Stimulated activated CD8-positive, alpha-beta memory T cell treated with anti-CD3 and anti-CD28 coated beads, Interleukin-12 subunit alpha, Interleukin-12 subunit beta, amount 100 ng/mL, for 1 hour (primary cell): ENCODE measurements at regions not wholly inside any gene's neighbourhood (a gene's known extent, or its start where the extent isn't known, plus 50 kb on each side); places are given as distances from the start of the nearest gene placed in this dataset.

Source experiments
- DNase-seq: peaks from one replicate; pipeline ENCODE4 v3.0.0-alpha.2; 2020; ENCODE audit warnings: low read depth

DNA sequence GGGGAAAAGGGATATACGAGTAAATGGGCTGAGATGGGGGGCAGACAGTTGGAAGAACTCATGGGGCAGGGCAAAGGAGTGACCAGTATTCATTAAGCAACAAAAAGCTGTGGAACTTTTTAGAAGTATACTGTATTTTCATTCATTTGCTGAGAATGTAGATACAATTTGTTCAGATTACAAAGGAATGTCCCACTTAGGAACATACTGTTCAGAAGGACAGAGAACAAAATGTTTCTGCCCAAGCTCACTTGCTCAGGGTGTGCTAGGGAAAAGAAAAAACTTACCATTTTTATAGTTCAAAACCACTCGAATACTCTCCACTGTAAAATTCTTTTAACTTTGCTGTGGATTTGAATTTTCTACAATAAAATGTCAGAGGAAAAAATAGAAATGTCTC, 135.2 kb upstream of the AFF2 start:
- no peak for DNase-seq

GRCh38 chrX:148371291-148371690, 129.1 kb upstream of the AFF2 start:
- DNase-seq, result no peak

- no peak for DNase-seq
Measured at GRCh38 chrX:148372925-148373324, 127.5 kb upstream of the AFF2 start.

GRCh38 chrX:148376342-148376741, 124.1 kb upstream of the AFF2 start:
- no peak for DNase-seq

DNA sequence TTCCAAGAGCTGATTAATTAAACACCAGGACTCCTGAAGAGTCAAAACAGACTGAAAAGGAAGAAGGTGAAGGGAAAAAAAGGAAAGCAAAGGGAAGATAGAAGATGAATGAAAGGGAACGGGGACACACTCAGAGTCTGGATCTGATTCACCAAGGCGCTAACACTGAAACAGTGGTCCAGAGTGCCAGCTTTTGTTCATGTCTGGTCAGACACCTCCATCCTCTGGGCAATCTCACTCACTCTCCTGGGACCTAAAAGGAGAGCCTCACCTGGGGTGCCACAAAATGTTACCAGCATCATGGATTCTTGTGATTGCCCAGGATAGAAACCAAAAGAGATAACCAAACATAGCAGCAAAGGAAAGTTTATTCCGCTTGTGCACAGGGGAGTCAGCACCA, 120.3 kb upstream of the AFF2 start:
- DNase-seq, result no peak

- peak; percentile 13 for DNase-seq
Measured at GRCh38 chrX:148380650-148381561, 119.5 kb upstream of the AFF2 start.

GRCh38 chrX:148381603-148382002, 118.8 kb upstream of the AFF2 start:
- no peak for DNase-seq

DNA sequence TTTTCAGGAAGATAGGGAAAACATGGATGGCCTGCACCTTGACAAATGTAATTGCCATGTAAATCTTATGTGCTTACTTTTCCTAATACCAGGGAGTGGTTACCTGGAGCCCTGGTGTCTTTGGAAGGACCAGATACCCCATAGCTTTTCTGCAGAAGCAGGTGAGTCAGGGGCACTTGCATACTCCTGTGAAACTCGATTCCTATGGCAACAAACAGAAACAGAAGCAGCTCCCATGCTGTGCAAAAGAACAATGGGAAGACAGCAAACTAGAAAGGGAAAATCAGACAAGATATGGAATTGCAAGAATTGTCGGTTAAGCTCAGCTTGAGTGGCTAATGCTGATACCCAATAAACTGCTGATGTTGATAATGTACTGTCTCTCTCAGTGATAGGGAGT, 117.4 kb upstream of the AFF2 start:
- DNase-seq, result no peak

DNA sequence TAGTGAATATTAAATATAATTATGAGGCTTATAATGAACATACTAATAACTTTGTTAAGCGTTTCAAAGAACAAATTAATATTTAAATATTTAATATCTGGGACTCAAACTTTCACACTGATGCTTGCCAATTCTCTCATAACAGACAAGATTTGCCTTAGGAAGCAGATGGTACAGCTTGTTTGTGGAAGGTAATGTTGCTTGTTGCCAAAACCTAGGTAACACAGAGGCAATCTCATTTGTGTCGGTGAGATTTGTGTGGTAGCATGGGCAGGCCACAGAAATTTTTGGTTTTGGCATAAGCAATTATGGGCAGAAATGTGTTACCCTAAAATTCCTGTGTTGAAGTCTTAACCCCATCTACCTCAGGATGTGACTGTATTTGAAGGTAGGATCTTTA, 114.9 kb upstream of the AFF2 start:
- no peak for DNase-seq

DNA sequence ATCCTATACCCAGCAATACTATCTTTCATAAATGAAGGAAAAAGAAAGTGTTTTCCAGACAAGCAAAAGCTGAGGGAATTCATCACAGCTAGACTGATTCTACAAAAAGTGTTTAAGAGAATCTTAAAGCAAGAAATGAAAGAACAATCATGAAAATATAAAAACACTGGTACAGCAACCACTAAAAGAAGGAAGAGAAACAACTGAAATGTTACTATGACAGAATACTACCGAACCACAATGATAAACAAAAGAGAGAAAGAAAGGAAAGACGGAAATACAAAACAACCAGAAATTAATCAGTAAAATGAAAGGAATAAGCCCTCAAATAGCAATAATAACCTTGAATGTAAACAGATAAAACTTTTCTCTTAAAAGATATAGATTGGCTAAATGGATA, 110.8 kb upstream of the AFF2 start:
- no peak for DNase-seq

GRCh38 chrX:148412006-148412405, 88.4 kb upstream of the AFF2 start:
- no peak for DNase-seq

DNA sequence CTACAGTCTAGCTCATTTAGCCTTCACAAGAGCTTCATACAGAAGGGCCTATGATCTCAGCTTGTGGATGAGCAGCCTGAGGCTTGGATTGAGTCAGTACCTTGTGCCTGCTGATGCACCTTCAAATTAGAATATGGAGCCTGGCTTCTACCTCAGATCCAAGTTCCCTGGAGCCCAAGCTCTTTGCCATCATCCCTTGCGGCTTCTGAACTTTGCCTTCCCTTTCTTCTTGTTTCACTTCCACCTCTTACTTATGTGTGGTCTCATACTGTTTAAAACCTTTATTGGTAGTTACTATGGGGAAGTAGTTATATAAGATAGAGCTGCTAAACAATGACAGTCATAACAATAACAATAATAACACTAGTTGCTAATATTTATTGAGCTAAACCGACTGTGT, 84.3 kb upstream of the AFF2 start:
- no peak for DNase-seq

DNA sequence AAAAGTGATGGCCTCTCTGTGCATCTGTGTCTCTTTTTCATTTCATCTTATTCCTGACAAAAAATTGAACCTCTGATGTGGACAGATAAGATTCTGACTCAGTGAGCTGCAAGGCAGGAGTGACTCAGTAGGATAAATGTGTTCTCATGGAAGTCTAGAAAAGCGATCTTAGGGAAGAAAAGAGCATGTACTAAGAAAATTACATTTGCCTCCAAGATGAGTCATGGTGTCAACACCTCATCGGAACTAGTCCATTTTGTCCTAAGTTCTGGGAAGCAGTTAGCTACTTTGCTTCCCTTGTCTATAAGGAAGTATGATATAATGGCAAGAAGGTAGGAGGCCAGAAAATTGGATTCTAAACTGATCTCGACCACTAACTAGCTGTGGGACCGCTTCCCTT, 83.5 kb upstream of the AFF2 start:
- DNase-seq, result no peak

- DNase-seq, result no peak
Measured at GRCh38 chrX:148417934-148418333, 82.5 kb upstream of the AFF2 start.

- DNase-seq, result no peak
Measured at GRCh38 chrX:148422526-148422925, 77.9 kb upstream of the AFF2 start.

- no peak for DNase-seq
Measured at GRCh38 chrX:148424570-148424969, 75.8 kb upstream of the AFF2 start.

DNA sequence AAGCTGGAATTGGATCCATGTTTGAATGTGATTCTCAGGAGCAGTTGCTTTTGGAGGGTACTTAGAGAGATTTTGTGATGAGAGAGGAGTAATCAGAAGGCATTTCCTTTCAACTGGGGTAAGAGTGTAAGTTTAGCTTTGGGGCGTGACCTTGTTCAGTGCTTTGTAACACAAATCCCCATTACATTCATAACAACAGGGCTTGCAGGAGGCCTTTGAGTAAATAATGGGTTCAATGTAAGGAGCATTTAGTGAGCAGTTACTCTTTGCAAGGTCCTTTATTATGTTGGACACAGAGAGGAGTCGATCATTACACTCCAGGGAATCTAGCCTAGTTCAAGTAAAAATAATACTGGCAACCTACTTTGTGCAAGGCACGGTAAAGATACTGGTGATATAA, 74.0 kb upstream of the AFF2 start:
- no peak for DNase-seq

DNA sequence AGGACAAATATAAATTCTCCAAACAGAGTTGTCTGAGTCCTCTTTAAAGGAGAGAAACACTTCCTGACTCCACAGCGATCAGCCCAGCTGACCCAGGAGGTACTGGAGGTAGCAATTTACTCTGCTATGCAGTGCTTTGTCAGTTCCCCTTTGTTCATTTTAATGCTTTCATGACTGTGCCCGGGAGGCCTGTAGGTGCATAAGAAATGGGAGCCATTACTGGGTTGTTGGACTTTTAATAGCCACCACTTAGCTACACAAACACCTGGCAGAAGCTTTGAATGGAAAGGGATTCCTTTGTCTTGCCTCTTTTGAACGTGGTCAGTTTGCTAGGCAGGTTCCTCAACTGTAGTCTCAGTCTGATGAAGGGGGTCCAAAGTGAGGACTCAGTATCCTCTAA, 59.0 kb upstream of the AFF2 start:
- DNase-seq, result no peak

DNA sequence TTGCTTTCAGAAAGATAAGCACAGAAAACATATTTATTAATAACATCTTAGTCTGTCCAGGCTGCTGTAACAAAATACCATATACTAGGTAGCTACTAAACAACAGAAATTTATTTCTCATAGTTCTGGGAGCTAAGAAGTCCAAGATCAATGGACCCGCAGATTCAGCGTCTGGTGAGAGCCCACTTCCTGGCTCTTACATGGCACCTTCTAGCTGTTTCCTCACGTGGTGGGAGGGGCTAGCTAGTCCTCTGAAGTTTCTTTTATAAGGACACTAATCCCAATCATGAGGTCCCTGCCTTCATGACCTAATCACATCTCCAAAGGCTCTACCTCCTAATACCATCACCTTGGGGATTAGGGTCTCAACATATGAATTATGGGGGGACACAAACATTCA, 57.2 kb upstream of the AFF2 start:
- no peak for DNase-seq

GRCh38 chrX:148448686-148449085, 51.7 kb upstream of the AFF2 start:
- DNase-seq, result no peak
